ENCODE measurements at regions not wholly inside any gene's neighbourhood (a gene's known extent, or its start where the extent isn't known, plus 50 kb on each side); places are given as distances from the start of the nearest gene placed in this dataset.
"Not testable (repeated sequence)": the region's sequence is repeated elsewhere in the genome, so short reads cannot be mapped to it uniquely, and the experiment has no call there.

DNA sequence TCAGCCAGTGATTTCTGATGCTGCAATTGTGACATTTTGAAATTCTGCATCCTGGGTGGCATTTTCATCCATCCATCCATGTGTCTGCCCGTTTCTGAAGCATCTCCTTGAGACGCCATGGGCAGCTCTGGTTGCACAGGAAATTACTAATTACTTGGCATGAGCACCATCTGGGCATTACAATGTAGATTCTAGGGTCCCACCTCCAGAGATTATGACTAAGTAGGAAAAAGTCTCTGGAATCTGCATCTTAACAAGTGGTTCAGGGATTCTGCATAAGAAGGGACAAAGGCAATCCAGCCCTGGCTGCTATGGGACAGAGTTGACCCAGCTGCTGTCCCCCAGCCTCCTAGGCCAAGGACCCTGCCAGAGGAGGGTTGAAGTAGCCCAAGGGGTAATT, 65.3 kb downstream of the CUZD1 start:
- no peak for DNase-seq

DNA sequence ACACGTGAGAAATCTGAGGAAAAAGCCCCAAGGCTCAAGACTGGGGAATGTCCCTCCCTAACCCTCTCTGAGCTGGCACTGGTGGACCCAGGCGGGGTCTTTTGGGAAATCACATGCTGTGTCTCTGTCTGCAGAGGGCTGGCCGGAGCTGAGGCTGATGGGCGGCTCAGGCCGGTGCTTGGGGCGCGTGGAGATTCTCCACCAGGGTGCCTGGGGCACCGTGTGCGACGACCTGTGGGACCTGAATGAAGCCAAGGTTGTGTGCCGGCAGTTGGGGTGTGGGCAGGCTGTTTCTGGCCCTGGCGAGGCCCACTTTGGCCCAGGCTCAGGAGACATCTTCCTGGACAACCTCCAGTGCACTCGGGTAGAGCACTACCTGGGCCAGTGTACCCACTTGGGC, 65.7 kb downstream of the CUZD1 start:
- DNase-seq = no peak

DNA sequence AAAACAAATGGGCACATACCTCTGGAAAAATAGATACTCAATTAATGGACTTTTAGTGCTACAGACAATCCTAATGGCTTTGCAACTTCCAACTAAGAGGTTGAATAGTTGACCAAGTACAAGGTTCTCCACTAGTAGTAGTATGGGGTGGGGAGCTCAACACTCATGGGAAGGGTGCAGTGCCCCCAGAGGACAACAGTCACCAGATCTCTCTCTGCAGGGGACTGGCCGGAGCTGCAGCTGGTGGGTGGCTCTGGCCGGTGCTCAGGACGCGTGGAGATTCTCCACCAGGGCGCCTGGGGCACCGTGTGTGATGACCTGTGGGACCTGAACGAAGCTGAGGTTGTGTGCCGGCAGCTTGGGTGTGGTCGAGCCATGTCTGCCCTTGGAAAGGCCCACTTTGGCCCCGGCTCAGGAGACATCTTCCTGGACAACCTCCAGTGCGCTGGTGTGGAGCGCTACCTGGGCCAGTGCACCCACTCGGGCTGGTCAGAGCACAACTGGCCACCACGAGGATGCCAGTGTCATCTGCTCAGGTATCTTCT, 68.1 kb downstream of the CUZD1 start:
- no peak for DNase-seq

DNA sequence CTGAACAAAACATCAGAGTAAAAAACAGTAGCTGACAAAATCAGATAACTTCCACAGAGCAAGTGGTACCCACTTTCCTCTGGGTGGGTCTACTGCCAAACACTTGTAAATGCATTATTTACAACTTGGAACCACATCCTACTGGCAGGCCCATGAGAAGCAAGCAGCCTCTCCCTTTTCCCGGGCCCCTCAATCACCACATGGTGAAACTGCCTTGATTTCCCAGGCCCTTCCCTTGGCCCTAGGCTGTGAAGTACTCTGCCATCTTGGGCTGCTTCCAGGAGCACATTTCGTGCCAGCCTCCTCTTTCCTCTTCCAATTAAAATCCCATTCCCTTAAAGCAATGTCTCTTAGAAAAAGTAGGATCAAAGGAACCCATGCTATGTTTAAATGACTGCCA, 71.4 kb downstream of the CUZD1 start:
- peak in 1 of 2 experiments; percentile 3 for DNase-seq

DNA sequence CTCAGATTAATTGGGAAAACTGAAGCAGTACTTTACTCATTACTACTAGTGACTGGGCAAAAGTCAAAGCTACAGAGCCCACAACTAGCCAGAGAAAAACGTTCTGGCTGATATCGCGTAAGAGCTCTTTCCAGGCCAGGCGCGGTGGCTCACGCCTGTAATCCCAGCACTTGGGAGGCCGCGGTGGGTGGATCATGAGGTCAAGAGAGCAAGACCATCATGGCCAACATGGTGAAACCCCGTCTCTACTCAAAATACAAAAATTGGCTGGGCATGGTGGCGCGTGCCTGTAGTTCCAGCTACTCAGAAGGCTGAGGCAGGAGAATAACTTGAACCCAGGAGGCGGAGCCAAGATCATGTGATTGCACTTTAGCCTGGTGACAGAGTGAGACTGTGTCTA, 71.8 kb upstream of the C10orf120 start:
- DNase-seq = not testable (repeated sequence)

DNA sequence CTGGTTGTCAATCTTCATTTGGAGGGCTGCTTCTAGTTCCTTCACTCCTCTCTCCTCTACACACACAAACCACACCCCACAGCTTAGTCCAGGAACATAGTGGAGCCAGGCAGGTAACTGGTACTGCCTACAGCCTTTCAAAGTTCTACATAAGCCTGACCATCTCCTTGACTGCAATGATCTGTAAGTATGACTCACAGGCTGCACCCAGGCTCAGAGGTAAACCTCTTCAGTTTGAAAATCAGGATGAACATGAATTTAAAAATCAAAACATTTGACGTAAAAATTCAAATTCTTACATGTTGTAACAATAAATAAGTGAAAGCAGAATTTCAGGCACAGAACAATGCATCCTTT, 68.7 kb upstream of the C10orf120 start:
- DNase-seq = no peak

DNA sequence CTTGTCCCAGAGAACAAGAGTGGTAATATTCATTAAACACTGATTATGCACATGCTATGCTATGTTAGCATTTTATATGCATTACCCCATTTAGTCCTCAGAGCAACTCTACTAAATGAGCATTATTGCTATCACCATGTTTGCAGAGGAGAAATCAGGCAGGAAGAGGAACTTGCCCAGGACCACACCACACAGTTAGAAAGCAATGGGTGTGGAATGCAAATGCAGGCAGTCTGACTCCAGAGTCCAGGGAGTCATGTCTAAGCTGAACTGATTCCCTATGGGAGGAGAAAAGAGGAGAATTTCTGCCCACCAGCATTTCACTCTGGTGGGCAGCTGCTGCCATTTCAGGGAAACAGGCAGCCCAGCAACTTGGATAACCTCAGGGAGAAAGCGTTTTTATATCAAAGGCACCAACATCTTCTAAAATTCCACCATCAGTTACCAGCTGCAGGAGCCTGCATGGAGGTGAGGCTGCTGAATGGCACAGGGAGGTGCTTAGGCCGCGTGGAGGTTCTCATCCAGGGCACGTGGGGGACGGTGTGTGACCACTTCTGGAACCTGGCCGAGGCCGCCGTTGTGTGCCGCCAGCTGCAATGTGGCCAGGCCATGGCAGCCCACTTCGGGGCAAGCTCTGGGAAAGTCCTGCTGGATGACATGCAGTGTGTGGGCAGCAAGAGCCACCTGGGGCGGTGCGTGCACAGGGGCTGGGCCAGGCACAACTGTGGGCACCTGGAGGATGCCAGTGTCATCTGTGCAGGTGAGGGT, 68.2 kb upstream of the C10orf120 start:
- no peak for DNase-seq

DNA sequence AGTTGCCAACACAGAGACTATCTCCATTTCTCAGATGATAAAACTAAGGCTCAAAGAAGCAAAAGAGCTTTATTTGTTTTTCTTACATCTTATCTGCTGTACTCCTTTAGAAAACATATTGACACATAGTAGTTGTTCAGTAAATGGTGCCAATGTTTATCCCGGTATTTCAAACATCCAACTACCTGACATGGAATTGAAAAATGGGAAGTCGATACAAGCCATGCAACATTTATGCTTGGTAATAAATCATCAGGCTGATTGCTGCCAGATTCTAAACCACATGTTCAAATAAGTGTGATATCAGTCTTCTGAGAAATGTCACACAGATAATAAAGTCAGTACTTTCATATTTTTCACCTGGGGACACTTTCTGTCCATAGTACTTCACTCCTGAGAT, 65.8 kb upstream of the C10orf120 start:
- no peak for DNase-seq

DNA sequence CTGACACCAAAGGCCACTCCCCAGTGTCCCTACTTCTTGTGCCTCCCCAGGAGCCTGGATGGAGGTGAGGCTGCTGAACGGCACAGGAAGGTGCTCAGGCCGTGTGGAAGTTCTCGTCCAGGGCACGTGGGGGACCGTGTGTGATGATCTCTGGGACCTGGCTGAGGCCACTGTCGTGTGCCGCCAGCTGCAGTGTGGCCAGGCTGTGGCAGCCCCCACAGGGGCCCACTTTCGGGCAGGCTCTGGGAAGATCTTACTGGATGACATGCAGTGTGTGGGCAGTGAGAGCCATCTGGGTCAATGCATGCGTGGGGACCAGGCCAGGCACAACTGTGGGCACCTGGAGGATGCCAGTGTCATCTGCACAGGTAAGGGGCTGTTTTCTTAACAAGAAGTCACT, 57.0 kb upstream of the C10orf120 start:
- DNase-seq = no peak

DNA sequence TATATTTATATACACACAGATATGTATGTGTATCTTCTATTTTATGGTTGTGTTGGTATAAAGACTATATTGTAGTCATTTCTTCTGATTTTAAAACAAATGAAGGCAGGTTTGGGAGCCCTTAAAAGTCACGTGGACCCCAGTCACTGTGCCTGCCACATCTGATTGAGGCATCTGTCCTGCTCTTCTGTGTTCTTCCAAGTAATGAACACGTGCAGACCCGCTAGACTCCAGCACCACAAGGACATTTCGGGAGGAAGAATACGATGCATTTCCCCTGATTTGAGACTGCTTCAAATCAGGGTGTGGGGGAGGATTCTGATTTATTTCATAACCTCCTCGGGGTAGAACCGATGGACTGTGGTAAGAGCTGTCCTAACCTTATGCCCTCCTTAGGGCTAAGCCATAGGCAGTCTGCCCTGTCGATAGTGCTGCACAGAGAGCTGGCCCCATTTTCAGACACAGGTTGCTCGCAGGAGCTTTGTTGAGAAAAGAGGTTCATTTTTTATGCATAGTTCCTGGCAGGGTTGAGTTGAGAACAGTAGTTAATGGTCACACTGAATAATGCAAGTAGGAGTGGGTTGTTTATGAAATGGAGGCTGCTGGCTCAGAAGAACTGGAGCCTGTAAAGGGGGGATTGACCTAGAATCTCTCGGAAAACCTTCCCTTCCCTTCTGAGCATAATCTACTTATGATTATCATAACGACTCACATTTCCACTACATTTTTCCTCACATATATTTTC, 55.0 kb upstream of the C10orf120 start:
- no peak for DNase-seq

DNA sequence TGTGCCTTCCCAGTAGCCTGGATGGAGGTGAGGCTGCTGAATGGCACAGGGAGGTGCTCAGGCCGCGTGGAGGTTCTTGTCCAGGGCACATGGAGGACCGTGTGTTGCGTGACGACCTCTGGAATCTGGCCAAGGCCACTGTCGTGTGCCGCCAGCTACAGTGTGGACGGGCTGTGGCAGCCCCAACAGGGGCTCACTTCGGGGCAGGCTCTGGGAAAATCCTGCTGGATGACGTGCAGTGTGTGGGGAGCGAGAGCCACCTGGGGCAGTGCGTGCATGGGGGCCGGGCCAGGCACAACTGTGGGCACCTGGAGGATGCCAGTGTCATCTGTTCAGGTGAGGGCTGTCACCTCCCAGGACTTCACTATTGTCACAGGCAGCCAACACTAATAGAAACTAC, 50.2 kb upstream of the C10orf120 start:
- no peak for DNase-seq

Data from NCI-H446 (cell line).